GM06990 (cell line): ENCODE measurements at regions not wholly inside any gene's neighbourhood (a gene's known extent, or its start where the extent isn't known, plus 50 kb on each side); places are given as distances from the start of the nearest gene placed in this dataset.

Experiments used
- DNase-seq: peaks from one replicate; pipeline ENCODE4 v3.0.0-alpha.2; 2011; ENCODE audit not compliant: insufficient read length; ENCODE audit errors: extremely low read depth
- H3K27me3 ChIP-seq: replicated peaks from 2 replicates; pipeline ENCODE4 v1.6.0; 2011; ENCODE audit warnings: low read length; ENCODE audit not compliant: control insufficient read depth, insufficient read depth
- H3K36me3 ChIP-seq: 2 replicates; pipeline ENCODE4 v1.5.1; 2011; ENCODE audit warnings: low read length; ENCODE audit not compliant: control insufficient read depth, insufficient read depth
- H3K4me3 ChIP-seq: replicated peaks from 2 replicates; pipeline ENCODE4 v1.5.1; 2011; ENCODE audit warnings: low read depth, mild to moderate bottlenecking, control low read depth, low read length
- TF ChIP-seq, protein P1 (sequence below): IDR thresholded peaks from 2 replicates; pipeline ENCODE4 v1.5.1; 2011; ENCODE audit warnings: low read length, control low read depth, mild to moderate bottlenecking, inconsistent platforms; ENCODE audit not compliant: insufficient read depth, poor library complexity, severe bottlenecking

DNA sequence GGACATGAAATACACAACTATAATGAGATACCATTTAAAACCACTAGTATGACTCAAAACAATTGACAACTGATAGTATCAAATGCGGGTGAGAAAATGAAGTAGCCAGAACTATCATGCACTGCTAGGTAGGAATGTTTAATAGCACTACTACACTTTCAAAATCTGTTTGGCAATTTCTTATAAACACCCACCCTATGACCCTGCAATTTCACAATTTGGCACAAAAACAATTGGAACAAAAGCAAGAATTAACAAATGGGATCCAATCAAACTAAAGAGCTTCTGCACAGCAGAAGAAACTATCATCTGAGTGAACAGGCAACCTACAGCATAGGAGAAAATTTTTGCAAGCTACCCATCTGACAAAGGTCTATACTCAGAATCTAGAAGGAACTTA, 431.2 kb upstream of the GYPC start:
- Histone ChIP-seq H3K4me3 (no peak overlapping the region), H3K36me3 (no peaks in the 10 kb centered on the region), H3K27me3 (no peaks in the 10 kb centered on the region)
- no peak for DNase-seq
- TF ChIP-seq, protein P1, sequence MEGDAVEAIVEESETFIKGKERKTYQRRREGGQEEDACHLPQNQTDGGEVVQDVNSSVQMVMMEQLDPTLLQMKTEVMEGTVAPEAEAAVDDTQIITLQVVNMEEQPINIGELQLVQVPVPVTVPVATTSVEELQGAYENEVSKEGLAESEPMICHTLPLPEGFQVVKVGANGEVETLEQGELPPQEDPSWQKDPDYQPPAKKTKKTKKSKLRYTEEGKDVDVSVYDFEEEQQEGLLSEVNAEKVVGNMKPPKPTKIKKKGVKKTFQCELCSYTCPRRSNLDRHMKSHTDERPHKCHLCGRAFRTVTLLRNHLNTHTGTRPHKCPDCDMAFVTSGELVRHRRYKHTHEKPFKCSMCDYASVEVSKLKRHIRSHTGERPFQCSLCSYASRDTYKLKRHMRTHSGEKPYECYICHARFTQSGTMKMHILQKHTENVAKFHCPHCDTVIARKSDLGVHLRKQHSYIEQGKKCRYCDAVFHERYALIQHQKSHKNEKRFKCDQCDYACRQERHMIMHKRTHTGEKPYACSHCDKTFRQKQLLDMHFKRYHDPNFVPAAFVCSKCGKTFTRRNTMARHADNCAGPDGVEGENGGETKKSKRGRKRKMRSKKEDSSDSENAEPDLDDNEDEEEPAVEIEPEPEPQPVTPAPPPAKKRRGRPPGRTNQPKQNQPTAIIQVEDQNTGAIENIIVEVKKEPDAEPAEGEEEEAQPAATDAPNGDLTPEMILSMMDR, result no peak

DNA sequence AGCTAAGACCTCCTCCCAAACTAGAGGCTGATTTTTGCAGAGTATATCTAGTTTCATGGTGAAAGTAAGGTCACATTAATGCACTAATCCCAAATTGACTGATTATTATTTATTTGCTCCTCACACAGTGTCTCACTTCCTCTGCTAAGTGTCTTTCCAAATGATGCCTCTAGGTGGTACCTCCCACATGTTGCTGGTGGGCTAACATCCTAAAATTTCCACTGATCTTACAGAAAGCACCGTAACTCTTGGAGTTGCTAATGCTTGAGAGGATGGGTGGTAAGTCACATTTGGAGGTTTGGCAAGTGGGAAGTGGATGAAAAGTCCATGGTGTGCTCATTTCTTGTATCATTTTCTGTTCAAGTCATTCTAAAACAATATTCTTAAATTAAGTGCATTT, 428.7 kb upstream of the GYPC start:
- H3K4me3 ChIP-seq, result no peak overlapping the region
- DNase-seq, result no peak
- H3K27me3 ChIP-seq, result no peaks in the 10 kb centered on the region
- H3K36me3 ChIP-seq, result no peaks in the 10 kb centered on the region
- TF ChIP-seq, protein P1, result peak; percentile 22

DNA sequence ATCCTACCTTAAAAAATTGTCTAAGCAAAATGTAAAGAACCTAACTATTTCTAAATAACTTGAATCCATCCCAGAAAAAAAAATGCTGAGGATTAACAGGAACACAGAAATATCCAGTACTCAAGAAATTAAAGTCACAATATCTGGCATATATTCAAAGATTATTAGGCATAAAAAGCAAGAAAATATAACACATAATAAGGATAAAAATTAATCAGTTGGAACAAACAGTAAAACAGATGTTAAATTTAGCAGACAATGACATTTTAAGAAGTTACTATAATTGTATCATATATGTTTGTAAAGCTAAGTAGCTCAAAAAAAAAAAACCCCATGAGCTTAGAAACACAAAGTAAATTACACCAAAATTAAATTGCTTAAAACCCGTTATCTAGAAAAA, 427.4 kb upstream of the GYPC start:
- no peaks in the 10 kb centered on the region for H3K27me3 ChIP-seq
- no peak overlapping the region for H3K4me3 ChIP-seq
- H3K36me3 ChIP-seq, result no peaks in the 10 kb centered on the region
- DNase-seq, result no peak
- TF ChIP-seq, protein P1, result no peak

DNA sequence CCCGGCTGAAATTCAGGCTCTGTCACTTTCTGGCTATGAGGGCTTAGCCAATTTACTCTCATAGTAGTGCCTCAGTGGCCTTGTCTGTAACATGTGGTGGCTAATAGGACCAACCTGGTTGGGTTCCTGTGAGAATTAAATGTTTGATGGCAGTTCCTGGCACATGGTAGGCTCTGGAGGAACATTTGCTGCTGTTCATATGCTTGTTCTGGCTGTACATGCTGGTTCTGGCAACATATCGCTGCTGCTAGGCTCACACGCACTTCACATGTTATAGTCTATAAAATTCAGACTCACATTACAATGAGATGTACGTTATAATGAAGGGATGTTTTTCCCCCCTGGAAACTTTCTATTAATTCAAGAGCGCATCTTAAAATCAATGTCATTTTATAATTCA, 417.7 kb upstream of the GYPC start:
- TF ChIP-seq, protein P1, result no peak

DNA sequence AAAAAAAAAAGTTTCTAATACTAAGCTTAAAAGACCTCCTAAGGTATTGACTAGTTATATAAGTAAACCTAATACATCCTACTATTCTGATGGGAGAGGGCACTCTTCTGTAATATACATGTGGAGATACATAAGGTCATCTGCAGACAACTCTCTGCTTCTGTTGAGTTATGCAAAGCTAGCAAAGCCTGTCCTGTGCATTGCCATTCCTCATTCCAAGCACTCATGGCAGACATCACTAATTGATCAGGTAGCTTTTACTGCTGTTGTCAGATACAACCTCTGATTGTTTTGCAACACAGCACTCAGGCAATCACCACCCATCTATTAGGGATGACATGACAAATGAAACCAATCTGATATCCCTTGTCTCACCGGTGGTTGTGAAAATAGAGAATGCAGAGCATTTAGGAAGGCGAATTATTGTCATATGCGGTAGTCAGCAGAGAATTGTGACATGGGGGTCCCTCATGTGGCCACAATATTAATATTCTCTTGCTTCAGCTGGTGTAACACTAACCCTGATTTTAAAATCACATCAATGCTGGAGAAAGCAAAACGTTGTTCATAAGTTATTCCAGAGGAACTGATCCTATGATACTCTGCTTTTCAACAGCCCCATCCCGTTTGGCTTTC, 416.5 kb upstream of the GYPC start:
- no peak for DNase-seq
- H3K4me3 ChIP-seq, result no peak overlapping the region
- no peaks in the 10 kb centered on the region for H3K36me3 ChIP-seq
- H3K27me3 ChIP-seq, result no peaks in the 10 kb centered on the region
- TF ChIP-seq, protein P1, result no peak

More for the DNA sequence above, 417.7 kb upstream of the GYPC start:
- no peak for DNase-seq
- Histone ChIP-seq H3K36me3 (no peaks in the 10 kb centered on the region), H3K27me3 (no peaks in the 10 kb centered on the region), H3K4me3 (no peak overlapping the region)

DNA sequence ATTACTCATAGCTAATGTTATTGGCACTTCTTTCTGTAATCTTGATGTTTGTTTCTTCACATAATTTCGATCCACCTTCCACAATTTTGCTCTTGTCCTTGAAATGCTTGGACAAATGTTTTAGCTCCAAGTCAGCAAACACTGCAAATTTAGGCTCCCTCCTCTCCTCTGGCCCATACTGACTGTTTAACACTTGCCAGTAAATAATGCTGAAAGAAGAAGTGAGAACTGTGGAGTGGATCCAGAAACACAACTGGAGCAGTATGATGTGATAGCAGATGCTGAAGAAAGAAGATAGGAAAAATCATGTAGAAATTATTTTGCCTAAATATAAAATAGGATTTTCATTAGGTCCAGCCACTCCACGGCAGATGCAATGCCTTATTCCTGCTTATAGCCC, 415.0 kb upstream of the GYPC start:
- Histone ChIP-seq H3K27me3 (no peaks in the 10 kb centered on the region), H3K4me3 (no peak overlapping the region), H3K36me3 (no peaks in the 10 kb centered on the region)
- DNase-seq, result no peak
- TF ChIP-seq, protein P1, result no peak
